ENCODE measurements at regions not wholly inside any gene's neighbourhood (a gene's known extent, or its start where the extent isn't known, plus 50 kb on each side); places are given as distances from the start of the nearest gene placed in this dataset.
A peak's percentile ranks its signal among the peaks of the same experiment; 100 is the strongest.

DNA sequence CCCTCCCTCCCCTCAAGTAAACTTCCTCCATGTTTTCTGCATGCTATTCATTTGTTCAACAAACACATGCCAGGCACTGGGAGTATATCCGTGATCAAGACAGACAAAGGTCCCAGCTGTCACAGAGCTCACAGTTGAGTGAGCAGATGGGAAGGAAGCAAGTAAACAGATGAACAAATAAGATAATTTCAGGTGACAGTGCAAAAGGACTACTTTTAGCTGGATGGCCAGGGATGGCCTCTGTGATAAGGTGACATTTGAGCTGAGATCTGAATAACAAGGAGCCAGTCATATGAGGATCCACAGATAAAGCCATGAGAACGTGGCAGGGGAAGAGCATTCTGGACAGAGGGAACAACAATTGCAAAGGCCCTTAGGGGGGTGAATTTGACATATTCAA lies 121.7 kb upstream of the RAD23B start:
- DNase-seq: no peak

DNA sequence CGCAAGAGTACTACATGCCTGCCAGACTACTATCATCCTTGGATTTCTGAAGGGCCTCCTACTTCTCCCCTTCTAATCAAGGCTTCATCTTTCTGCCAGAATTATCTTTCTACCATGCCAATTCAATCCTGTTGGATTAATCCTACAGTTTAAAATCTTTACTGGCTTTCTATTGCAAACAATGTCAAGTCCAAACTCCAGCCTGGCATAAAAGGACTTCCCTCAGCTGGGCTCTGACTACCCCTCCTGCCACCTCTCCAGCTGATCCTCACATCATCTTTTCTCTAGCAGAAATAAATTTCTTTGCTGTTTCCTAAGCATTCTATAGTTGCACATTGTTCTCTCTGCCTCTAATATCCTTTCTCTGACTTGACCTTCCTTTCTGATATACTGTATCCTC lies 119.7 kb upstream of the RAD23B start:
- DNase-seq: no peak

DNA sequence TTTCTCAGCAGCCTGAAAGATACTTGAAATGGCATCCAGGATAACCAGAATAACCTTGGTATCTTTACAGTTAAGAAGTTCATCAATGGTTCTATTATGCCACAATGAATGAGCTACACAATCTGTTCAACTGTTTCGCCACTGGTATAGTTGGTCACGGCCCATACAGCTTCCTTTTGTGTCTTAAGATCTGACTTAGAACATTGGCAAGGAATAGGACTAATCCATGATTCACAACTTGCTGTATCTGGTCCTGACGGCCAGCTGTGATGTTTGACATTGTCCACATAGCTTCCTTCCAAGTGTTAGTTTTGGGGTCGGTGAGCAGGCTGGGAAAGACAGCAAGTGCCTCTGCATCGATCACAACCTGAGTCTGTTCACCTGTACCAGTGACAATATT lies 113.3 kb upstream of the RAD23B start:
- no peak for DNase-seq

DNA sequence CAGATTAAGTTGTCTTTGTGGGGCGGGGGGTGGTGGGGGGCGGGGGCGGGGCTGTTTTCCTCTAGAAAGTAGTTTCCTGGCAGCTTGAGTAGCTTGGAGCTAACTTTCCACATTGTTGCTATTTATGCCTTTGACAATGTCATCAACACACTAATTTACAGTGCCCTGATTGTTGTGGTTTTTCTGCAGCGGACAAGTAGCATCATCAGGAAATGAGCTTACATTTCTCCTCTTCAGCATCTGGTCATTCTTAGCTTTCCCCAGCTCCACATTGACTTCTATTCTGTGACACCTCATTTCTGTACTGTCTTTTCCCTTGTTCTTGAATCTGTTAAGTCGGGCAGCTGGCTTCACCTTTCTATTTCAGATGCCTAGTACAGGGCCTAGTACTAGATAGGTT lies 112.3 kb upstream of the RAD23B start:
- peak in 1 of 58 donors; percentile 6 for DNase-seq

DNA sequence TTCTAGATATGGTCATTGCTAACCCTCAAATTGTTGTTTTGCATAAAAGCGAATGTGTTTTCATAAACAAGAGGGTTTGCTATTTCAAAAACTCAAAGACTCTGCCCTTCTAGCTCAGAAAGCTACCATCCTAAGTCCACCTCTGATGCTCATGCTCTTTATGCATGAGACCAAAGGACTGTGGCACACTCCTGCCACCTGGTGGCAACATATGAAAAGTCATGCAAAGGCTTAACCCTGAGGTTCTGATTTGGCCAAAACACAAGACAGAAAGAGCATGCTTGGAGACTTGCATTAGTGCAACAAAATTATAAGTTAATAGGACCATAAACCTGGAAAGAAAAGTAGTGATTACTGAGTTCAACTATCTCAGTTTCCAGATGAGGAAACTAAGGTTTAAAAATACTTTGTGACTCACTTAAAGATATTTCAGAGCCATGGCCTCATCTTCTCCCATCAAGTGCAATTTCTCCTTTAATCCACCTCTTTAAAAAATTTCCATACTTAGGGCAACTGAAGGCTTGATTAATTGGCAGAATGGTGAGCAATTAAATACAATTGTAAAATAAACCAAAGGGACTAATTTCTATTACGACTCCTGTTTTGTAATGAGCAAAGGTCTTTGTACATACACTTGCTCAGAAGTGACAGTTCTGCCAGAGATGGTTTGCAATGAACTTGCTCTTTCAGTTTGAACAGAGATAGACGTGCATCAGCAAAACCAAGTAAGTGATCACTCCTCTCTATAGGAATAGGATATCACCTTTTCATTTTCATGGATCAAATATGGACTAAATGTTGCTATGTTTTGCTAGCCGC lies 110.7 kb upstream of the RAD23B start:
- DNase-seq: peak in 51 of 58 donors; percentile 4 to 83 (median 47)

DNA sequence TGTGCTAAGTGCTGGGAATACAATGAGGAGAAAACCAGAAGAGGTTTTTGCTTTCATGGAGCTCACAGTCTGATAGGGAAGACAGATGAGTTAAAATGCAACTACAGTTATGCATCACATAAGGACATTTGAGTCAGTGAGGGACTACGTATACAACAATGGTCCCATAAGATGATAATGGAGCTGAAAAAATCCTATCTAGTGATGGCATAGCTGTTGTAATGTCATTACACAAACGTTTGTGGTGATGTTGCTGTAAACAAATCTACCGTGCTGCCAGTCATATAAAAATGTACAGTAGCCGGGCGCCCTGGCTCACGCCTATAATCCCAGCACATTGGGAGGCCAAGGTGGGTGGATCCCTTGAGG lies 110.1 kb upstream of the RAD23B start:
- DNase-seq: no peak

DNA sequence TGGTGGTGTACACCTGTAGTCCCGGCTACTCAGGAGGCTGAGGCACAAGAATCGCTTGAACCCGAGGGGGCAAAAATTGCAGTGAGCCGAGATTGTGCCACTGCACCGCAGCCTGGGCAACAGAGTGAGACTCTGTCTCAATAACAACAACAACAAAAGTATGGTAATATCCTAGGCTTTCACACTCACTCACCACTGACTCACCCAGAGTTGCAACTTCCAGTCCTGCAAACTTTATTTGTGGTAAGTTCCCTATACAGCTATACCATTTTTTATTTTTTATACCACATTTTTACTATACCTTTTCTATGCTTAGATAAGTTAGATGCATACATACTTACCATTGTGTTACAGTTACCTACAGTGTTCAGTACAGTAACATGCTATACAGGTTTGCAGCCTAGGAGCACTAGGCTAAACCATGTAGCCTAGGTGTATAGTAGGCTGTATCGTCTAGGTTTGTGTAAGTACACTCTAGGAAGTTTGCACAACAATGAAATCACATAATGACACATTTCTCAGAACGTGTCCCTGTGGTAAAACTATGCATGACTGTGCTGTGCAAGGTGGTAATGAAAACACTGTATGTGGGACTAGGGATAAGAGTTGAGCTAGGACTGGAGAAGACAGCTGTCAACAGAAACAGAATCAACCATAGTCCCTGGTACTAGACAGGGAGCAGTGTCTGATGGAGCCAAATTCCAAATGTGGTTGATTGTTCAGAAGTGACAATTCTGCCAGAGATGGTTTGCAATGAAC lies 109.5 kb upstream of the RAD23B start:
- no peak for DNase-seq

DNA sequence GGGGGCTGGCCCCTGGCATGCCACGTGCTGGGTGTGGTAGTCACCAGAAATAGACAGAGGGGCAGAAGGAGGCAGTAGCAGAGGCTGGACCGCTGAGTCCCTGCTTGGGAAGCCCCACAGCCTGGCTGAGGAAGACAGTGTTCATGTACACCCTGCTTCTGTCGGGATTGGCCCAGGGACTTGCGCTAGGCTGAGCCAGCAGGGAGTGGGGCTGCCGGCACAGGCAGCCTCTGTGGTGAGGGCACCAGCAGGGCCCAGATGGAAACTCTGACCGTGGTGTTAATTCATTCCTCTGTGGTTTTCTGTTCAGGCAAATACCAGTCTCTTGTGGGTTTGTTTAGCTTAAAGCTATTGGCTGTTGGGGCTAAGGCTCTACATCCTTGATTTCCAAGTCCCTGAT lies 108.6 kb upstream of the RAD23B start:
- no peak for DNase-seq

DNA sequence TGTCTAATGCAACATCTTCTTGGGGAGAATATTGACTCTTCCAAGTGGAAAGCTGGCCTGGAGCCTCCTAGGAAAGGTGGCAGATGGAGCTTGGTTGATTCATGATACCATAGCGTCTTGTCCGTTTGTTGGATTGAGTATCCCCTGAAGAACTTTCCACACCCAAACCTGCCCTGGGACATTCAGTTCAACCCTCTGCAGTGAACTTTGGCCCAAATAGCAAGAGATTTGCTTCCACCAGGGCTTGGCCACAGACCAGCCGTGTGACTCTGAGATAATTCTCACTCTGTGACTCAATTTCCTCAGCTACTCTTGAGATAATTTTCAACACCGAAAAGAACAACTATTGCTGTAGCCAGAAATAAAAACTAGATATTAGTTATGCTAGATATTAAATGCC lies 108.0 kb upstream of the RAD23B start:
- DNase-seq: no peak

DNA sequence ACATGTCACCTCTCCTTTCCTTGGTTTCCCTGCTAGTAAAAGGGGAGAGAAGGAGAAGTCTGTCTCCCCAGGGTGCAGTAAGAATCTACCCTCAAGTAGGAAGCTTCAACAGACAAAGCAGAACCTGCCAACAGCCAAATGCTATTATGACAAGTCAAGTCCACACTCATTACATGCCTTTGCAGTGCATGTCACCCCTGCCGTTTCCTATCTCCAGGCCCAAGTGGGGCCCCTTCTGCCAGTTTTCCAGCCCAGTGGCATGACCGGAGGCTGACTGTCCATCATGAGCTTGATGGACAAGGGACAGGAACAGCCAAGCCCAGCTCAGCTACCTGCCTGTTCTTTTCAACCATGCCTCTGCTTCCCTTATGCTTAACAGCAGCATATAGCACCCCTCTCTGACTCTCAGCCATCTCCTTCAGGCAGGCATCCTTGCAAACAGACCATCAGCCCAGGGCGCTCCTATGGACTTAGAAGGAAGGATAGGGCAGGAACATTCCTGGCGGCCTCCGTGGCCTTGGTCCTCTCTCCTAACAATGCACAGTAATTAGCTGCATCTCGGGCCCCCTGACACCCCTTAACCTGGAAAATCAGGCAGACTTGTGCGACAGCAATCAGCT lies 107.2 kb upstream of the RAD23B start:
- DNase-seq: no peak

DNA sequence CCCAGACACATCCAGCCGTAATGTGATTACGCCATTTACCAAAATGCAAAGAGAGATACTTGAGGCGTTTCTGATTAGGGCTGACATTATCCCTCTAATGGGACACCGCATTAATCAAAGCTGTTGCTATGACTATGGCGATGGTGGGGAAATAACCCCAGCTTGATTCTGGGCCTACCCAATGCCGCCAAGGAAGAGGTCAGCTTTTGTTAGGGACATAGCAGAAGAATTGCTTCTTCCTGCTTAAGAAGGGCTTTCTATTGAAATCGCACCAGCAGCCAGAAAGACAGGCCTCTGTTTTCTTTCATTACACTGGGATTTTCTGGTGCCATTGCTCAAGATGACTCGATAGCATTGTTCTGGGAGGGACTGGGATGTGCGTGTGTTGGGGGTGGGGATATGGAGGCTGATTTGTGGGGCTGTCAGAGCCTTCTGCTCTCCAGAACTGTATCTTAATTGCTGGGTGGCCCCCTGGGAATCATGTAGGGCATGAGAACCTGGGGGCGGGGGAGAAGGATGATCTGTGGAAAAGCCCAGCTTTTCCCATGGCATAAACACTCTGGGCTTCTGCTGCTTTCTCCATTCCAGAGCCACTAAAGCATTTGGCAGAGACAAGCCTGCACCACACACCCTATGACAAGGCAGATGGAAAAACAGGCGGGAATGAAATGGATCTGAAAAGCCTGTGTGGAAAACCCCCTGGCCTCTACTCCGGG lies 106.5 kb upstream of the RAD23B start:
- no peak for DNase-seq

DNA sequence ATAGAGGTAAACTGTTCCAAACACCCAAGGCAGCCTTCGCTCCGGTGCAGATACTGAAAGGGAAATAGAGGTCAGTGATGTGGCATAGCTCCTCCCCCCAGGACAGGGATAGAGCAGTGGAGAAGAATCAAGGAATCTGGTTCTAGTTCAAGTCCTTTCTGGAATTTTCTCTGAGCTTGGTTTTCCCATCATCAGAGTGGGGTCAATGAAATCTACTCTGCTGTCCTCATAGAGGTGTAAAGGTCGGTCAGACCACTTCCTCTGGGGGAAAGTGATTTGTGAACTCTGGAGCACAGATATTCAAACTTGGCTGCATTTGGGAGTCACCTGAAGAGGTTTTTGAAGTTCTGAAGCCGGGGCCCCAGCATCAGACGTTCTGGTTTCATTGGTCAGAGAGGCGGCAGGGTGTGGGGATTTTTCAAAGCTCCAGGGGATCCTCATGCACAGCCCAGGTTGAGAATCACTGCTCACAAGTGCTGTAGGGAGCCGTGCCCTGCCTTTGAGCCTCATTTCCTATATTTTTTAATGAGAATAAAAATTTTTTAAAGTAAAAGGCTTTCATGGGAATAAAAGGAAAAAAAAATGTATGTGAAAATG lies 105.7 kb upstream of the RAD23B start:
- DNase-seq: no peak

DNA sequence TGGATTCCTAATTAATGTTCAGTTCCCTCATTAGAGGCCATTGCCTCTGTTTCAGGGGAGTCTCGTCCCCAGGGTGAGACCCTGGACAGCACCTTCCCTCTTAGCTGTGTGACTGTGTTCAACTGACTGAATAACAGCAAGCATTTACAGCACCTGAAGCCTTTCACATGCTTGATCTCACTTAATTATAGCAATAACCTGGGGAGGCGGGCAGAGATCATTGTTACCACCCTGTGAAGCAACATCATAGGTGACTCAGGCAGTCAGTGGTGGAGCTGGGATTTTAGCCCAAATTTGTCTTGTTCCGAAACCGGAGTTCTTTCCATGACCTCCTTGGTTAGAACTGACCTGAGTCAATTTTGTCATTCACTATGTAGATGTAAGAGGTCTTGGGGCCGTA lies 105.2 kb upstream of the RAD23B start:
- no peak for DNase-seq

DNA sequence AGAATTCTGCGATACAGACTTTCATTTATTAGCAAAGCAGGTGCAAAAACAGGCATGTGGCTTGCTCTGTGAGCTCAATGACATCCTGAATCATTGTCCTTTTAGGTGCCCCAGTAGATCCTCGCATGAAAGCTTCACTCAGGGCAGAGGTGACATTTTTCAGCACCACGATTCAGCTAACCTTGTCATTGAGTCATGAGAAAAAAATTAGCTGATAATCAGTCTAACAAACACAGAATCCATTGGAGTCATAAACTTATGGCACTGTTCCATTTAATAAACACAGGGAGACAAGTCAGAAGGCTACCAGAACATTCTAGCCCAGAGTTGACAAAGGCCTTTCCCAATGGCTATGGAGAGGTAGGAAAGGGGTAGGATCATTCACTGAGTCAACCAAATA lies 104.8 kb upstream of the RAD23B start:
- no peak for DNase-seq

DNA sequence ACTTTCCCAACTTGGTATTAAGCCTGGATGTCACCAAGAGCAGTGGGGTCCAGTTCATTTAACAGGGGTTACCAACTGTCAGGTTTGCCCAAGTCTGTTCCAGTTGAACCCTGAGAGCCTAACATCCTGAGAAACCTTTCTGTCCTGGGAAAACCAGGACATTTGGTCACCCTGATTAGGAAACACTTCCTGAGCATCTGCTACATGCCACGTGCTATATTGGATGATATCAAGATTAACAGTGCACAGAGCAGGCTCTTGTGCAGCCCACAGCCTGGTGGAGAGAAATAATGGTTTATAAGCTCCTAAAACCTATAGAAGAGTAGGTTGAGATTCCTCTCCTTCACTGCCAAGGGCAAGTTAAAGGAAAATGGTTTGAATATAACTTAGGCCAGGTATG lies 102.9 kb upstream of the RAD23B start:
- DNase-seq: no peak

DNA sequence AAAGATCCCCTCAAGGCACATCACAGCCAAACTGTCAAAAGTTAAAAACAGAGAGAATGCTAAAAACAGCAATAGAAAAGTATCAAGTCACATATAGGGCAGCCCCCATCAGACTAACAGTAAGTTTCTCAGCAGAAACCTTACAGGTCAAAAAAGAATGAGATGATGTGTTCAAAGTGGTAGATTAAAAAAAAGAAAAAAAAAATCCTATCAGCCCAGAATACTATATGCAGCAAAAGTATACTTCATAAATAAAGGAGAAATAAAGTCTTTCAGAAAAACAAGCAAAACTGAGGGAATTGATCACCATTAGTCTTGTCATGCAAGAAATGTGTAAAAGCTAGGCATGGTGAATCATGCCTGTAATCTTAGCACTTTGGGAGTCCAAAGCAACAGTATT lies 99.9 kb upstream of the RAD23B start:
- no peak for DNase-seq

DNA sequence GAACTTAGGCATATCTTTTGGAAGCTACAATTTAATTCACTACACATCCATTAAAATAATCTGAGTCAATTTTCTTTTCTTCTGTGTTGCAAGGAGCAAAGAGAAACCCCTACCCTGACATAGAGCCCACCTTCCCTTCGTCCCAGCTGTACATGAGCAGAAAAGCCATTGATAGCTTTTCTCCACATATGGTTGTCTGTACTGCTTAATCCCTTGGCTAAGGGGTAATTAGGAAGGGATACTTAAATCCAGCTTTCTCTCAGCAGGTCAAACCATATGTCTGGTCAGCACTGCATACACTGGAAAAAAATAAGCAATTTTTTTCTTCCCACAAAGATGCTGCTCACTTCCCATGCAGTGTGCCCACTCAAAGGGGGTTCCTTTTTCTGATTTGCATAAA lies 94.7 kb upstream of the RAD23B start:
- no peak for DNase-seq

DNA sequence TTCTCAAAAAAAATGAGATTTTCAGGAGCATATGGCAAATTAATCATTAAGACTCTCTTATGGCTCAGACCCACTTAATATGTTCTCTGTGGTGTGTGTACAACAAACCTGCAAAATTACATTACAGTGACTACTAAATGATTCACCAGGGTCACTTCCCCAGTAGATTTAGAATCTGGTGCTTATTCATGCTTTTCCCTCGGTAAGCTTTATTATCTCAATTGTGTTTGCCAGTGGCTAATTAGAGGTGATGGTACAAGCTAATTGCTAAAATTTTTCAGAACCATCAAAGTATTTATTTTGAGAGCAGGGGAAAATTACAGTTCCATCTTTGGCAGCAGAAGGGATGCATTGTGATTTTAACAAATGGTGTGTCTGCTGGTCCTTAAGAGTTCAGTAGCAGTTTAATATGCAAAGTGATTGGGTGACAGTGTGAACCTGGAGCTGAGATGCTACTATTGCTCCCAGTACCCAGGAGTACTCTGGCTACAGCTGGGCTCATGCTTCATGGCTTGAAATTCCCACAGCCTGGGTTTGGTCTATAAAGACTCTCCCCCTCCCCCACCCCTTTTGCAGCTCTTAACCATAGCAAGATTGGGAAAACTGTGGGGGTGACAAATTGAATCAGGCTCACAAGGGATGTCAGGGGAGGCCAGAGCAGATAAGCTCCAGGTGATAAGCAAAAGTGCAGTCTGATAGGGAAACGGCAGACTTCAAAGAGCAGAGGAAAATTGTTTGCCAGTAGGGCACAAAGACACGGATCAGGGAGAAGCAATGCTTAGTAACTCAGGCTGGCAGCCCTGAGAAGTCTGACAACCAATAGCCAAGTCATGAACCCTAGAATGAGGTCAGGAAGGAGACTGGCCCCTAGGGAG lies 92.8 kb upstream of the RAD23B start:
- DNase-seq: no peak

DNA sequence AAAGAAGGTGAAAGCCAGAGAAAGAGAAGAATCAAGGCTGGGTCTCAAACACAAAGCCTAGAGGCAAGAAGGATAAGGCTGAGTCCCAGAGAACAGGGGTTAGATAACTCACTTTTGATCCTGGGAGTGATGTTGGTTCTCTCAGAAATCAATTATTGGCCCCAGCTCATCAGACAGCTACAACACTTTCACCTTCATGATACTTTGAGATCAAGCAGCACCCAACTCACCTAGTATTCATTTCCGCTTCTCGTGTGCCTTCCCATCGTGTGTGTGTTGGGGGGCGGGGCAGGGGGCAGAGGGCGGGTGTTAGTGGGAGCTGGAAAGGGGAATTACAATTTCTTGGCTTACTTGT lies 92.2 kb upstream of the RAD23B start:
- no peak for DNase-seq

DNA sequence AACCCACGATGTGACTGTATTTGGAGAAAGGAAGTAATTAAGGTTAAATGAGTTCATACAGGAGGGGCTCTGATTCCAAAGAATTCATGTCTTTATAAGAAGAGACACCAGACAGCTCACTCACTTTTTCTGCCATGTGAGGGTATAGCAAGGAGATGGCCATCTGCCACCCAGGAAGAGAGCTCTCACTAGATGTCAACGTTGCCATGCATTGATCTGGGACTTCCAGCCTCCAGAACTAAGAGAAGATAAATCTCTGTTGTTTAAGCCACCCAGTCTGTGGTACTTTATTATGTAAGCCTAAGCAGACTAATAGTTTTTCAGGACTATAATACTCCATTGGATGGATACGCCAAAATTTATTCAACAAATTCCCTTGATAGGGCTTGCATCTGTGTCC lies 89.8 kb upstream of the RAD23B start:
- DNase-seq: no peak

DNA sequence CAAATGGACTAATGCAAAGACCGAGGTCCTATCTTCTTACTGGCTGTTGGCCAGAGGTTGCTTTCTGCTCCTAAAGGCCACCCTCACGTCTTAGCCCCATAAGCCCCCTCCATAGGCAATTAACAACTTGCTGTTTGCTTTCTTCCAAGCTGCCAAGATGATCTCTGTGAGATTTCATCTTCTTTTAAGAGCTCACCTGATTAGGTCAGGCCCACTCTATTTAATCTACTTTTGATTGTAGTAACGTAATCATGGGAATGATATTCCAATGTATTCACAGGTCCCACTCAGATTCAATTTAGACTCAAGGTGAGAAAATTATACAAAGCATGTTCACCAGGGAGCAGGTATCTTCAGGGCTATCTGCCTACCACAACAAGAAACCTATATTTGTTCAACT lies 84.4 kb upstream of the RAD23B start:
- no peak for DNase-seq

Measured in anterior cingulate cortex (tissue), 58 donors.